HepG2 (cell line): ENCODE measurements at regions not wholly inside any gene's neighbourhood (a gene's known extent, or its start where the extent isn't known, plus 50 kb on each side); places are given as distances from the start of the nearest gene placed in this dataset.

Experiments
- ATAC-seq: fragments of 200-7000 bp; cut with Tn5 transposase; 3 replicates; pipeline ENCODE4 v1.9.1; 2020; ENCODE audit warnings: mild to moderate bottlenecking, moderate library complexity
- BruUV-seq: library from RNA; stranded (reverse); fragments of 400-500 nt; replicated peaks from 2 replicates; lab custom pipeline; 2021; lab: Mats Ljungman, UMichigan
- CTCF ChIA-PET: fragments of 300-600 bp; formaldehyde crosslinking; extraction: SDS; loops from one replicate; lab custom pipeline; 2021; ENCODE audit warnings: low total read pairs, inconsistent platforms, low intra/inter-chr PET ratio; lab: Yijun Ruan, JAX
- POLR2A ChIA-PET: fragments of 350-600 bp; sonication (Branson Sonifier 250); formaldehyde crosslinking; loops from one replicate; lab custom pipeline; 2020; ENCODE audit warnings: antibody characterized with exemption, inconsistent platforms; lab: Yijun Ruan, JAX
- DNase-seq: peaks from one replicate; pipeline ENCODE4 v3.0.0-alpha.2; 2015; ENCODE audit warnings: low spot score
- FAIRE-seq: peaks from 3 replicates; lab custom pipeline; 2011; peaks lifted over from hg19 to GRCh38; lab: Jason Lieb, UNC
- H2AFZ ChIP-seq: one replicate; pipeline ENCODE4 v1.6.1; 2011; ENCODE audit warnings: low read length, inconsistent platforms
- H3K27ac ChIP-seq: fragments of 300-600 bp; 3 replicates; pipeline ENCODE4 v1.8.0; 2011; ENCODE audit warnings: mixed run types, mild to moderate bottlenecking, mixed read lengths, low read length, inconsistent platforms; ENCODE audit not compliant: insufficient read depth; ENCODE audit errors: extremely low read length
- H3K27me3 ChIP-seq, 2 experiments: fragments of 200-600 bp in 1 of 2; 2 replicates in 1 of 2; 3 replicates in 1 of 2; pipeline versions ENCODE4 v1.6.0 to v1.8.0; 2011; ENCODE audit warnings: low read length in 2 of 2, mild to moderate bottlenecking in 2 of 2, moderate library complexity in 2 of 2, inconsistent platforms in 1 of 2; ENCODE audit not compliant: insufficient read depth in 2 of 2, control insufficient read depth in 1 of 2
- H3K36me3 ChIP-seq, 2 experiments: fragments of 200-600 bp in 1 of 2; replicated peaks in 1 of 2; 2 replicates in 1 of 2; 3 replicates in 1 of 2; pipeline versions ENCODE4 v1.5.1 to v1.8.0; 2011; ENCODE audit warnings: low read length in 2 of 2, inconsistent platforms in 1 of 2; ENCODE audit not compliant: insufficient read depth in 2 of 2, control insufficient read depth in 1 of 2
- H3K4me1 ChIP-seq: 2 replicates; pipeline ENCODE4 v1.5.1; 2012; ENCODE audit warnings: low read length, inconsistent platforms; ENCODE audit not compliant: insufficient read depth
- H3K4me2 ChIP-seq: 2 replicates; pipeline ENCODE4 v1.6.0; 2011; ENCODE audit warnings: low read depth, low read length, inconsistent platforms
- H3K4me3 ChIP-seq, 3 experiments: fragments of 200-600 bp in 1 of 3; sonication (generic), shearing (Covaris generic) in 1 of 3; replicated peaks in 1 of 3; 2 replicates each; pipeline ENCODE4 v1.5.1; 2011 to 2016; ENCODE audit warnings: low read length in 3 of 3, inconsistent platforms in 2 of 3, low read depth in 2 of 3, mild to moderate bottlenecking in 2 of 3, control low read depth in 1 of 3, mixed read lengths in 1 of 3; ENCODE audit not compliant: insufficient read depth in 1 of 3
- H3K79me2 ChIP-seq: one replicate; pipeline ENCODE4 v1.6.1; 2011; ENCODE audit warnings: low read length, inconsistent platforms; ENCODE audit not compliant: insufficient read depth
- H3K9ac ChIP-seq: 2 replicates; pipeline ENCODE4 v1.6.0; 2011; ENCODE audit warnings: mild to moderate bottlenecking, low read depth, low read length, inconsistent platforms; ENCODE audit not compliant: insufficient read depth
- H3K9me3 ChIP-seq: 2 replicates; pipeline ENCODE4 v1.5.1; 2012; ENCODE audit warnings: mild to moderate bottlenecking, low read length
- H4K20me1 ChIP-seq: 2 replicates; pipeline ENCODE4 v1.6.0; 2011; ENCODE audit warnings: inconsistent platforms, mild to moderate bottlenecking, low read length, moderate library complexity; ENCODE audit not compliant: insufficient read depth
- ARID5B ChIP-seq: IDR thresholded peaks from 2 replicates; pipeline ENCODE4 v1.4.0; 2020; ENCODE audit warnings: mild to moderate bottlenecking, missing genetic modification reagents
- FOXC1 ChIP-seq: sonication (generic); formaldehyde crosslinking; IDR thresholded peaks from 2 replicates; pipeline ENCODE4 v1.8.0; 2022; ENCODE audit warnings: mild to moderate bottlenecking, missing genetic modification reagents, borderline replicate concordance
- HES4 ChIP-seq: sonication (generic); formaldehyde crosslinking; IDR thresholded peaks from 2 replicates; pipeline ENCODE4 v1.9.0; 2021; ENCODE audit warnings: mild to moderate bottlenecking, missing genetic modification reagents, borderline replicate concordance
- MBD4 ChIP-seq: IDR thresholded peaks from 2 replicates; pipeline ENCODE4 v1.6.1; 2012; ENCODE audit warnings: low read length, inconsistent platforms, borderline replicate concordance
- NFKBIZ ChIP-seq: IDR thresholded peaks from 2 replicates; pipeline ENCODE4 v1.6.1; 2018; ENCODE audit warnings: missing genetic modification reagents, missing compliant biosample characterization
- TAF1 ChIP-seq: sonication (generic); formaldehyde crosslinking; IDR thresholded peaks from 2 replicates; pipeline ENCODE4 v1.4.0; 2020; ENCODE audit warnings: missing genetic modification reagents
- TCF7L2 ChIP-seq: IDR thresholded peaks from 2 replicates; pipeline ENCODE4 v1.6.1; 2011; ENCODE audit warnings: mild to moderate bottlenecking, low read depth, low read length, moderate library complexity
- TEAD2 ChIP-seq: sonication (generic); formaldehyde crosslinking; IDR thresholded peaks from 2 replicates; pipeline ENCODE4 v1.9.0; 2021; ENCODE audit warnings: missing genetic modification reagents
- ZNF33A ChIP-seq: sonication (generic); formaldehyde crosslinking; IDR thresholded peaks from 2 replicates; pipeline ENCODE4 v1.5.1; 2020; ENCODE audit warnings: missing genetic modification reagents, mild to moderate bottlenecking, moderate library complexity, borderline replicate concordance
- ZNF720 ChIP-seq: sonication (generic); formaldehyde crosslinking; IDR thresholded peaks from 2 replicates; pipeline ENCODE4 v1.4.0; 2020; ENCODE audit warnings: missing genetic modification reagents
- ZNF839 ChIP-seq: sonication (generic); formaldehyde crosslinking; IDR thresholded peaks from 2 replicates; pipeline ENCODE4 v1.4.0; 2020; ENCODE audit warnings: missing genetic modification reagents, mild to moderate bottlenecking, borderline replicate concordance
- in situ Hi-C: cut with HindIII; loops from 2 replicates; pipeline ENCODE4 v1.10.0; 2017; ENCODE audit warnings: low pct_unique_long_range_greater_than_20kb; ENCODE audit not compliant: extremely low pct_ligation_motif_present
- intact Hi-C: fragments of 100-400 bp; cut with micrococcal nuclease; formaldehyde crosslinking; loops from one replicate; pipeline ENCODE4 v1.10.0; 2022; ENCODE audit not compliant: unreplicated experiment

- no peak for TF ChIP-seq ARID5B (CRISPR knock-in tag)
Observed at GRCh38 chr3:111277226-111277625, 205.6 kb downstream of the NECTIN3 start (continued).

DNA sequence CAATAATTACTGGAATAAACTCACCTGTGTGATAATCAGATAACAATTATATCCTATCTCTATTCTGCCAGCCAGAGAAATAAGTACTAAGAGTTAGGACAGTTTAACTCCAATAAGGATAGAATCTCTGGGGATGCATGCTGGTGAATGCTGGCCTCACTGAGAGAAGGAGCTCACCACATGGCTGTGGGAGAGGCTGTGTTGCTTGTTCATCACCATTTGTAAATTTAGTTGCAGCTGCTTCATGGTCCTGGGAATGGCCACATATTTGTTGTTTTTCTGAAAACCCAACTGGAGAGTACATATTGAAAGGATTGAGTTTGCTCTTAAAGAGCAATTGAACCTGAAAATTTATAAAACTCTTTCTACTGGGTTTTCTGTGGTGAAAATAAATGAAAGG is 207.3 kb downstream of the NECTIN3 start:
- ATAC-seq (no peak), DNase-seq (no peak), FAIRE-seq (no peak)
- Histone ChIP-seq H3K4me1 (no peaks in the 10 kb centered on the region), H4K20me1 (no peaks in the 10 kb centered on the region), H3K79me2 (no peaks in the 10 kb centered on the region), H3K27ac (no peak overlapping the region), H2AFZ (no peak overlapping the region), H3K4me2 (no peak overlapping the region), H3K27me3 (no peaks in the 10 kb centered on the region), H3K9ac (no peak overlapping the region), H3K36me3 (no peaks in the 10 kb centered on the region), H3K4me3 (no peak overlapping the region), H3K9me3 (no peaks in the 10 kb centered on the region)
- BruUV-seq = no TSS peak
- POLR2A ChIA-PET = no interaction called here
- intact Hi-C loops (no loop called here), in situ Hi-C loops (no loop called here)
- no peak for TF ChIP-seq TCF7L2
- TF ChIP-seq FOXC1 (CRISPR knock-in tag) = no peak
- TF ChIP-seq TAF1 = no peak
- no peak for TF ChIP-seq ZNF33A
- TF ChIP-seq ZNF839 (CRISPR knock-in tag) = no peak
- TF ChIP-seq ZNF720 = no peak
- TF ChIP-seq TEAD2 (CRISPR knock-in tag) = no peak
- no peak for TF ChIP-seq MBD4
- no peak for TF ChIP-seq HES4 (CRISPR knock-in tag)
- no peak for TF ChIP-seq NFKBIZ
- CTCF ChIA-PET = no interaction called here
